HG02610 (cell line): ENCODE measurements at regions not wholly inside any gene's neighbourhood (a gene's known extent, or its start where the extent isn't known, plus 50 kb on each side); places are given as distances from the start of the nearest gene placed in this dataset.

ENCODE experiments used
- ATAC-seq: cut with Tn5 transposase; IDR thresholded peaks from one replicate; pipeline ENCODE4 v1.9.1; 2021; ENCODE audit warnings: mild to moderate bottlenecking, moderate library complexity; ENCODE audit not compliant: unreplicated experiment

GRCh38 chr2:56508662-56509061 is 324.9 kb downstream of the CCDC85A start:
- ATAC-seq: no peak

GRCh38 chr2:56510610-56511009 is 326.8 kb downstream of the CCDC85A start:
- ATAC-seq: no peak

- no peak for ATAC-seq
Observed at GRCh38 chr2:56515399-56515798, 331.6 kb downstream of the CCDC85A start.

- ATAC-seq: no peak
Observed at GRCh38 chr2:56519806-56520205, 336.0 kb downstream of the CCDC85A start.

- no peak for ATAC-seq
Observed at GRCh38 chr2:56522605-56523089, 338.9 kb downstream of the CCDC85A start.

GRCh38 chr2:56523816-56524215 is 340.0 kb downstream of the CCDC85A start:
- ATAC-seq: no peak

GRCh38 chr2:56531668-56532420 is 348.1 kb downstream of the CCDC85A start:
- ATAC-seq: no peak

- no peak for ATAC-seq
Observed at GRCh38 chr2:56534321-56534720, 350.5 kb downstream of the CCDC85A start.

- ATAC-seq: no peak
Observed at GRCh38 chr2:56537756-56538155, 354.0 kb downstream of the CCDC85A start.

- ATAC-seq: no peak
Observed at GRCh38 chr2:56539618-56540017, 355.8 kb downstream of the CCDC85A start.

GRCh38 chr2:56540467-56540866 is 356.7 kb downstream of the CCDC85A start:
- no peak for ATAC-seq

- ATAC-seq: no peak
Observed at GRCh38 chr2:56540916-56541315, 357.1 kb downstream of the CCDC85A start.

- no peak for ATAC-seq
Observed at GRCh38 chr2:56542213-56542612, 358.4 kb downstream of the CCDC85A start.

- ATAC-seq: no peak
Observed at GRCh38 chr2:56565143-56565542, 381.4 kb downstream of the CCDC85A start.

- no peak for ATAC-seq
Observed at GRCh38 chr2:56571074-56571473, 387.3 kb downstream of the CCDC85A start.

- ATAC-seq: no peak
Observed at GRCh38 chr2:56576001-56576400, 392.2 kb downstream of the CCDC85A start.

GRCh38 chr2:56580242-56580641 is 396.5 kb downstream of the CCDC85A start:
- no peak for ATAC-seq

GRCh38 chr2:56582570-56582969 is 398.8 kb downstream of the CCDC85A start:
- ATAC-seq: no peak

GRCh38 chr2:56583796-56584315 is 400.1 kb downstream of the CCDC85A start:
- no peak for ATAC-seq

GRCh38 chr2:56587456-56587855 is 403.7 kb downstream of the CCDC85A start:
- ATAC-seq: no peak

- no peak for ATAC-seq
Observed at GRCh38 chr2:56589194-56589593, 405.4 kb downstream of the CCDC85A start.

- no peak for ATAC-seq
Observed at GRCh38 chr2:56589835-56590234, 406.0 kb downstream of the CCDC85A start.

GRCh38 chr2:56590611-56591010 is 406.8 kb downstream of the CCDC85A start:
- no peak for ATAC-seq
